IgD-negative memory B cell (primary cell): ENCODE measurements at regions not wholly inside any gene's neighbourhood (a gene's known extent, or its start where the extent isn't known, plus 50 kb on each side); places are given as distances from the start of the nearest gene placed in this dataset.

Source experiments
- H3K27ac Mint-ChIP-seq, 3 donors: one replicate each; pipeline ENCODE4 v1.8.0; 2020 to 2022; ENCODE audit warnings: mild to moderate bottlenecking in 3 of 3, mixed read lengths in 3 of 3, moderate library complexity in 1 of 3
- H3K27me3 Mint-ChIP-seq: one replicate; pipeline ENCODE4 v1.8.0; 2021; ENCODE audit warnings: mixed read lengths
- H3K36me3 Mint-ChIP-seq: one replicate; pipeline ENCODE4 v1.8.0; 2020; ENCODE audit warnings: mild to moderate bottlenecking, mixed read lengths
- H3K4me1 Mint-ChIP-seq, 3 donors: one replicate each; pipeline ENCODE4 v1.8.0; 2020 to 2022; ENCODE audit warnings: mixed read lengths in 3 of 3, mild to moderate bottlenecking in 1 of 3
- H3K4me3 Mint-ChIP-seq, 4 donors: one replicate each; pipeline ENCODE4 v1.8.0; 2020 to 2022; ENCODE audit warnings: mild to moderate bottlenecking in 4 of 4, mixed read lengths in 4 of 4, moderate library complexity in 3 of 4
- H3K9me3 Mint-ChIP-seq, 3 donors: one replicate each; pipeline ENCODE4 v1.8.0; 2020 to 2021; ENCODE audit warnings: mixed read lengths in 3 of 3, mild to moderate bottlenecking in 1 of 3

- Mint-ChIP-seq H3K27me3 (no peaks in the 10 kb centered on the region), H3K27ac (no peak overlapping the region), H3K4me3 (no peak overlapping the region), H3K4me1 (no peaks in the 10 kb centered on the region), H3K36me3 (peaks cover 2% of the 10 kb centered on the region), H3K9me3 (peaks cover 4 to 15% (median 9%) of the 10 kb centered on the region in 3 donors)
Observed at GRCh38 chr6:170483413-170483812, 69.7 kb downstream of the PSMB1 start.

- peaks cover 4 to 15% (median 9%) of the 10 kb centered on the region in 3 donors for H3K9me3 Mint-ChIP-seq
- H3K4me3 Mint-ChIP-seq: no peak overlapping the region
- H3K27me3 Mint-ChIP-seq: no peaks in the 10 kb centered on the region
- H3K27ac Mint-ChIP-seq: no peak overlapping the region
- peaks cover 2% of the 10 kb centered on the region for H3K36me3 Mint-ChIP-seq
- peaks cover 0 to 3% (median 0%) of the 10 kb centered on the region in 3 donors for H3K4me1 Mint-ChIP-seq
Observed at GRCh38 chr6:170480050-170480692, 72.9 kb downstream of the PSMB1 start.

GRCh38 chr6:170476360-170476759 is 76.7 kb downstream of the PSMB1 start:
- peaks cover 0 to 3% (median 0%) of the 10 kb centered on the region in 3 donors for H3K4me1 Mint-ChIP-seq
- H3K36me3 Mint-ChIP-seq: no peaks in the 10 kb centered on the region
- H3K9me3 Mint-ChIP-seq: peaks cover 0 to 2% (median 0%) of the 10 kb centered on the region in 3 donors
- H3K4me3 Mint-ChIP-seq: no peak overlapping the region
- H3K27ac Mint-ChIP-seq: no peak overlapping the region
- H3K27me3 Mint-ChIP-seq: peaks cover 4% of the 10 kb centered on the region

- no peak overlapping the region for H3K27ac Mint-ChIP-seq
- H3K36me3 Mint-ChIP-seq: no peaks in the 10 kb centered on the region
- H3K4me3 Mint-ChIP-seq: no peak overlapping the region
- no peaks in the 10 kb centered on the region for H3K9me3 Mint-ChIP-seq
- H3K27me3 Mint-ChIP-seq: peaks cover 4% of the 10 kb centered on the region
- peaks cover 0 to 3% (median 0%) of the 10 kb centered on the region in 3 donors for H3K4me1 Mint-ChIP-seq
Observed at GRCh38 chr6:170475118-170475517, 78.0 kb downstream of the PSMB1 start.

- H3K4me1 Mint-ChIP-seq: peaks cover 0 to 3% (median 0%) of the 10 kb centered on the region in 3 donors
- H3K9me3 Mint-ChIP-seq: no peaks in the 10 kb centered on the region
- peaks cover 4% of the 10 kb centered on the region for H3K27me3 Mint-ChIP-seq
- no peak overlapping the region for H3K27ac Mint-ChIP-seq
- H3K4me3 Mint-ChIP-seq: no peak overlapping the region
- H3K36me3 Mint-ChIP-seq: no peaks in the 10 kb centered on the region
Observed at GRCh38 chr6:170473801-170474200, 79.3 kb downstream of the PSMB1 start.

GRCh38 chr6:170473301-170473717 is 79.8 kb downstream of the PSMB1 start:
- no peaks in the 10 kb centered on the region for H3K36me3 Mint-ChIP-seq
- no peaks in the 10 kb centered on the region for H3K9me3 Mint-ChIP-seq
- no peak overlapping the region for H3K27ac Mint-ChIP-seq
- peaks cover 4% of the 10 kb centered on the region for H3K27me3 Mint-ChIP-seq
- H3K4me3 Mint-ChIP-seq: no peak overlapping the region
- peaks cover 0 to 3% (median 0%) of the 10 kb centered on the region in 3 donors for H3K4me1 Mint-ChIP-seq

- no peak overlapping the region for H3K27ac Mint-ChIP-seq
- H3K27me3 Mint-ChIP-seq: peaks cover 4% of the 10 kb centered on the region
- H3K36me3 Mint-ChIP-seq: no peaks in the 10 kb centered on the region
- H3K4me1 Mint-ChIP-seq: no peaks in the 10 kb centered on the region
- H3K4me3 Mint-ChIP-seq: no peak overlapping the region
- H3K9me3 Mint-ChIP-seq: no peaks in the 10 kb centered on the region
Observed at GRCh38 chr6:170471491-170471890, 81.6 kb downstream of the PSMB1 start.

- Mint-ChIP-seq H3K9me3 (peaks cover 0 to under 1% (median 0%) of the 10 kb centered on the region in 3 donors), H3K27ac (no peak overlapping the region), H3K36me3 (no peaks in the 10 kb centered on the region), H3K4me3 (no peak overlapping the region), H3K4me1 (no peaks in the 10 kb centered on the region), H3K27me3 (peaks cover 4% of the 10 kb centered on the region)
Observed at GRCh38 chr6:170470734-170471133, 82.4 kb downstream of the PSMB1 start.

- Mint-ChIP-seq H3K4me3 (no peak overlapping the region), H3K27ac (no peak overlapping the region), H3K27me3 (peaks cover 7% of the 10 kb centered on the region), H3K36me3 (no peaks in the 10 kb centered on the region), H3K4me1 (peaks cover 0 to 3% (median 2%) of the 10 kb centered on the region in 3 donors), H3K9me3 (peaks cover 0 to 3% (median 0%) of the 10 kb centered on the region in 3 donors)
Observed at GRCh38 chr6:170464524-170464979, 88.6 kb downstream of the PSMB1 start.

GRCh38 chr6:170464080-170464479 is 89.0 kb downstream of the PSMB1 start:
- Mint-ChIP-seq H3K27me3 (peaks cover 9% of the 10 kb centered on the region), H3K36me3 (no peaks in the 10 kb centered on the region), H3K4me1 (peaks cover 0 to 4% (median 2%) of the 10 kb centered on the region in 3 donors), H3K27ac (no peak overlapping the region), H3K4me3 (no peak overlapping the region), H3K9me3 (peaks cover 0 to 3% (median 0%) of the 10 kb centered on the region in 3 donors)

GRCh38 chr6:170463101-170463721 is 89.9 kb downstream of the PSMB1 start:
- Mint-ChIP-seq H3K27ac (peak overlapping the region in 1 of 3 donors; percentile 43), H3K27me3 (peaks cover 9% of the 10 kb centered on the region), H3K9me3 (peaks cover 0 to 3% (median 0%) of the 10 kb centered on the region in 3 donors), H3K4me1 (peaks cover 0 to 4% (median 2%) of the 10 kb centered on the region in 3 donors), H3K4me3 (peak overlapping the region in 1 of 4 donors; percentile 45), H3K36me3 (no peaks in the 10 kb centered on the region)

GRCh38 chr6:170462366-170463020 is 90.6 kb downstream of the PSMB1 start:
- peaks cover 0 to 4% (median 2%) of the 10 kb centered on the region in 3 donors for H3K4me1 Mint-ChIP-seq
- H3K4me3 Mint-ChIP-seq: peak overlapping the region in 1 of 4 donors; percentile 76
- peaks cover 9% of the 10 kb centered on the region for H3K27me3 Mint-ChIP-seq
- peak overlapping the region in 1 of 3 donors; percentile 43 for H3K27ac Mint-ChIP-seq
- H3K9me3 Mint-ChIP-seq: peaks cover 0 to 3% (median 0%) of the 10 kb centered on the region in 3 donors
- no peaks in the 10 kb centered on the region for H3K36me3 Mint-ChIP-seq

GRCh38 chr6:170461556-170462365 is 91.3 kb downstream of the PSMB1 start:
- H3K36me3 Mint-ChIP-seq: no peaks in the 10 kb centered on the region
- peaks cover 0 to 3% (median 0%) of the 10 kb centered on the region in 3 donors for H3K9me3 Mint-ChIP-seq
- no peak overlapping the region for H3K4me3 Mint-ChIP-seq
- peaks cover 9% of the 10 kb centered on the region for H3K27me3 Mint-ChIP-seq
- H3K4me1 Mint-ChIP-seq: peaks cover 0 to 4% (median 2%) of the 10 kb centered on the region in 3 donors
- H3K27ac Mint-ChIP-seq: no peak overlapping the region

- peak overlapping the region in 1 of 4 donors; percentile 32 for H3K4me3 Mint-ChIP-seq
- peaks cover 0 to 3% (median 0%) of the 10 kb centered on the region in 3 donors for H3K9me3 Mint-ChIP-seq
- no peak overlapping the region for H3K27ac Mint-ChIP-seq
- no peaks in the 10 kb centered on the region for H3K36me3 Mint-ChIP-seq
- peaks cover 0 to 4% (median 2%) of the 10 kb centered on the region in 3 donors for H3K4me1 Mint-ChIP-seq
- peaks cover 9% of the 10 kb centered on the region for H3K27me3 Mint-ChIP-seq
Observed at GRCh38 chr6:170461111-170461510, 92.0 kb downstream of the PSMB1 start.
